ENCODE measurements at regions not wholly inside any gene's neighbourhood (a gene's known extent, or its start where the extent isn't known, plus 50 kb on each side); places are given as distances from the start of the nearest gene placed in this dataset.

- Histone ChIP-seq H3K36me3 (no peaks in the 10 kb centered on the region), H3K4me3 (ENCODE audit: low read depth, low read length) (no peak overlapping the region), H3K27me3 (ENCODE audit: insufficient read depth, low read depth, severe bottlenecking) (no peaks in the 10 kb centered on the region), H3K9me3 (ENCODE audit: severe bottlenecking) (no peaks in the 10 kb centered on the region), H3K27ac (no peak overlapping the region)
- DNase-seq, result no peak
- TF ChIP-seq, protein P1, sequence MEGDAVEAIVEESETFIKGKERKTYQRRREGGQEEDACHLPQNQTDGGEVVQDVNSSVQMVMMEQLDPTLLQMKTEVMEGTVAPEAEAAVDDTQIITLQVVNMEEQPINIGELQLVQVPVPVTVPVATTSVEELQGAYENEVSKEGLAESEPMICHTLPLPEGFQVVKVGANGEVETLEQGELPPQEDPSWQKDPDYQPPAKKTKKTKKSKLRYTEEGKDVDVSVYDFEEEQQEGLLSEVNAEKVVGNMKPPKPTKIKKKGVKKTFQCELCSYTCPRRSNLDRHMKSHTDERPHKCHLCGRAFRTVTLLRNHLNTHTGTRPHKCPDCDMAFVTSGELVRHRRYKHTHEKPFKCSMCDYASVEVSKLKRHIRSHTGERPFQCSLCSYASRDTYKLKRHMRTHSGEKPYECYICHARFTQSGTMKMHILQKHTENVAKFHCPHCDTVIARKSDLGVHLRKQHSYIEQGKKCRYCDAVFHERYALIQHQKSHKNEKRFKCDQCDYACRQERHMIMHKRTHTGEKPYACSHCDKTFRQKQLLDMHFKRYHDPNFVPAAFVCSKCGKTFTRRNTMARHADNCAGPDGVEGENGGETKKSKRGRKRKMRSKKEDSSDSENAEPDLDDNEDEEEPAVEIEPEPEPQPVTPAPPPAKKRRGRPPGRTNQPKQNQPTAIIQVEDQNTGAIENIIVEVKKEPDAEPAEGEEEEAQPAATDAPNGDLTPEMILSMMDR (IDR thresholded peaks at IDR 0.05; ENCODE audit: low read depth, low read length), result no peak
These were observed 278.4 kb downstream of the UACA start for GRCh38 chr15:70484993-70485392.

DNA sequence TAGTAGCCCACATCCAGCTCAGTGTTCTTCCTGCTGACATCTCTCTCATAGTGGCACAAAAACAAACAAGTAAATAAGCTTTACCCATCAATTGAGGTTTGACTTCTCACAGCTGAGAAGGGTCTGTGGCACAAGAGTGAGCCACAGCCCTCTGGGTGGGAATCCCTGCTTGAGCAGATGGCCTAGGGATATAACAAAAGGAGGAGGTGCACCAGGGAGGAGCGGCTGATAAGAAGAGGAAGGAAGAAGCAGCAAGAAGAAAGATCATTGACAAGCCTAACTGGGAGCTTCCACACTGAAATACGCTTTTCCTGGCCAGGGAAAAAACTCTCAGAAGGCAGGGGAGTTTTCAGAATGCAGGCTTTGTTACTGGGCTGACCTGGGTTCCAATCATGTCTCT is 279.8 kb downstream of the UACA start:
- no peak overlapping the region for H3K27ac ChIP-seq
- H3K27me3 ChIP-seq (ENCODE audit: insufficient read depth, low read depth, severe bottlenecking), result no peaks in the 10 kb centered on the region
- TF ChIP-seq, protein P1 (IDR thresholded peaks at IDR 0.05; ENCODE audit: low read depth, low read length), result no peak
- no peaks in the 10 kb centered on the region for H3K36me3 ChIP-seq
- no peak overlapping the region for H3K4me3 ChIP-seq (ENCODE audit: low read depth, low read length)
- DNase-seq, result peak; percentile 32
- no peaks in the 10 kb centered on the region for H3K9me3 ChIP-seq (ENCODE audit: severe bottlenecking)

GRCh38 chr15:70480196-70480856 is 283.0 kb downstream of the UACA start:
- Histone ChIP-seq H3K27ac (no peak overlapping the region), H3K27me3 (ENCODE audit: insufficient read depth, low read depth, severe bottlenecking) (no peaks in the 10 kb centered on the region), H3K36me3 (no peaks in the 10 kb centered on the region), H3K9me3 (ENCODE audit: severe bottlenecking) (no peaks in the 10 kb centered on the region), H3K4me3 (ENCODE audit: low read depth, low read length) (no peak overlapping the region)
- no peak for DNase-seq
- TF ChIP-seq, protein P1 (IDR thresholded peaks at IDR 0.05; ENCODE audit: low read depth, low read length), result no peak

GRCh38 chr15:70479785-70480184 is 283.6 kb downstream of the UACA start:
- no peak for DNase-seq
- H3K27me3 ChIP-seq (ENCODE audit: insufficient read depth, low read depth, severe bottlenecking), result no peaks in the 10 kb centered on the region

DNA sequence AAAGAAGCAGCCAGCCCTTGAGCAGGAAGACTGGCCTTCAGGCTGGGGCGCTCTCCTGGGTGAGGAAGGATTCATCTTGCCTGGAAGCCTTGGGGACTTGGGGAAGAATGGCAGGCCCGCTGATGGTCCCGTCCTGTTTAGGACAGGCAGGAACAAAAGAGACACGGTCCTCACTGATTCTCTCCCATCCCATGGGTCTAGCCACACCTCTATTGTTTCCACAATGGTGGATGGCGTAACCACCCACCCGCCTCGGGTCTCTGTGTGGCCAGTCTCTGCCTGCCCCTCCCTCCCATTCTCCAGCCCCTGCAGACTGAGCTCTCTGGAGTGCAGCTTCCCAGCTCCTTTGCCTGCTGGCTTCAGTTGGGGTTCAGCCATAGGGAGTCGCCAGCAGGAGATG is 284.3 kb downstream of the UACA start:
- Histone ChIP-seq H3K27me3 (ENCODE audit: insufficient read depth, low read depth, severe bottlenecking) (no peaks in the 10 kb centered on the region), H3K36me3 (no peaks in the 10 kb centered on the region), H3K4me3 (ENCODE audit: low read depth, low read length) (no peak overlapping the region), H3K27ac (no peak overlapping the region), H3K9me3 (ENCODE audit: severe bottlenecking) (no peaks in the 10 kb centered on the region)
- TF ChIP-seq, protein P1 (IDR thresholded peaks at IDR 0.05; ENCODE audit: low read depth, low read length), result no peak
- DNase-seq, result no peak

More at GRCh38 chr15:70479785-70480184, 283.6 kb downstream of the UACA start:
- no peak overlapping the region for H3K27ac ChIP-seq
- H3K36me3 ChIP-seq, result no peaks in the 10 kb centered on the region
- no peaks in the 10 kb centered on the region for H3K9me3 ChIP-seq (ENCODE audit: severe bottlenecking)
- TF ChIP-seq, protein P1 (IDR thresholded peaks at IDR 0.05; ENCODE audit: low read depth, low read length), result no peak
- H3K4me3 ChIP-seq (ENCODE audit: low read depth, low read length), result no peak overlapping the region

Data from WERI-Rb-1 (cell line).